Endothelial cell of umbilical vein (primary cell): ENCODE measurements at regions not wholly inside any gene's neighbourhood (a gene's known extent, or its start where the extent isn't known, plus 50 kb on each side); places are given as distances from the start of the nearest gene placed in this dataset.

Experiments
- BruUV-seq: library from RNA; stranded (reverse); fragments of 400-500 nt; replicated peaks from 2 replicates; lab custom pipeline; 2021; lab: Mats Ljungman, UMichigan
- CTCF ChIA-PET: fragments of 300-600, 350-600 bp; sonication (Branson Sonifier 250); formaldehyde crosslinking; loops from one replicate; lab custom pipeline; 2021; ENCODE audit warnings: antibody characterized with exemption, inconsistent platforms; lab: Charles Lee
- POLR2A ChIA-PET: fragments of 300-600, 350-600 bp; sonication (Branson Sonifier 250); formaldehyde crosslinking; loops from one replicate; lab custom pipeline; 2021; ENCODE audit warnings: antibody characterized with exemption, inconsistent platforms; lab: Charles Lee
- DNase-seq: peaks from one replicate; pipeline ENCODE4 v3.0.0-alpha.2; 2011; ENCODE audit warnings: low read depth, low spot score
- FAIRE-seq: peaks from 2 replicates; lab custom pipeline; 2011; peaks lifted over from hg19 to GRCh38; lab: Jason Lieb, UNC
- H2AFZ ChIP-seq: 2 replicates; pipeline ENCODE4 v1.6.0; 2012; ENCODE audit warnings: low read depth, low read length, control low read depth, inconsistent platforms
- H3K27ac ChIP-seq: 2 replicates; pipeline ENCODE4 v1.5.1; 2011; ENCODE audit warnings: low read depth, mild to moderate bottlenecking, control low read depth, low read length, moderate library complexity; ENCODE audit not compliant: insufficient read depth
- H3K27me3 ChIP-seq, 2 experiments: 2 replicates each; pipeline versions ENCODE4 v1.6.0 to v1.6.1; 2011; ENCODE audit warnings: low read length in 2 of 2, mixed read lengths in 1 of 2; ENCODE audit not compliant: control insufficient read depth in 2 of 2, insufficient read depth in 2 of 2
- H3K36me3 ChIP-seq, 2 experiments: 2 replicates in 1 of 2; 3 replicates in 1 of 2; pipeline ENCODE4 v1.5.1; 2011; ENCODE audit warnings: low read length in 2 of 2, mild to moderate bottlenecking in 1 of 2, moderate library complexity in 1 of 2; ENCODE audit not compliant: control insufficient read depth in 2 of 2, insufficient read depth in 2 of 2; ENCODE audit errors: extremely low read depth in 1 of 2
- H3K4me1 ChIP-seq: 3 replicates; pipeline ENCODE4 v1.5.1; 2011; ENCODE audit warnings: mild to moderate bottlenecking, low read length; ENCODE audit not compliant: control insufficient read depth, insufficient read depth; ENCODE audit errors: extremely low read depth
- H3K4me2 ChIP-seq: 2 replicates; pipeline ENCODE4 v1.6.1; 2011; ENCODE audit warnings: low read length, control low read depth, mixed read lengths; ENCODE audit not compliant: insufficient read depth
- H3K4me3 ChIP-seq, 3 experiments: fragments of 200-600 bp in 1 of 3; sonication (generic), shearing (Covaris generic) in 1 of 3; replicated peaks in 1 of 3; 2 replicates each; pipeline ENCODE4 v1.5.1; 2011 to 2016; ENCODE audit warnings: control low read depth in 3 of 3, low read length in 3 of 3, mild to moderate bottlenecking in 2 of 3, inconsistent platforms in 1 of 3, low read depth in 1 of 3, moderate library complexity in 1 of 3; ENCODE audit not compliant: insufficient read depth in 1 of 3
- H3K79me2 ChIP-seq: 2 replicates; pipeline ENCODE4 v1.6.0; 2012; ENCODE audit warnings: low read length, inconsistent platforms; ENCODE audit not compliant: control insufficient read depth, insufficient read depth
- H3K9ac ChIP-seq: replicated peaks from 2 replicates; pipeline ENCODE3; 2011; ENCODE audit warnings: low read length, control low read depth; ENCODE audit not compliant: insufficient read depth; ENCODE audit errors: extremely low read depth
- H3K9me1 ChIP-seq: replicated peaks from 3 replicates; pipeline ENCODE4 v1.6.0; 2011; ENCODE audit warnings: mild to moderate bottlenecking, low read length; ENCODE audit not compliant: control insufficient read depth, insufficient read depth; ENCODE audit errors: extremely low read depth
- H3K9me3 ChIP-seq: replicated peaks from 2 replicates; pipeline ENCODE4 v1.5.1; 2012; ENCODE audit warnings: low read length, inconsistent platforms; ENCODE audit not compliant: control insufficient read depth, insufficient read depth
- H4K20me1 ChIP-seq: replicated peaks from 2 replicates; pipeline ENCODE3; 2011; ENCODE audit warnings: mild to moderate bottlenecking, low read length; ENCODE audit not compliant: control insufficient read depth, insufficient read depth; ENCODE audit errors: extremely low read depth
- EZH2 ChIP-seq: IDR thresholded peaks from 2 replicates; pipeline ENCODE4 v1.6.1; 2012; ENCODE audit warnings: borderline replicate concordance, low read depth, mild to moderate bottlenecking, moderate library complexity, low read length, inconsistent platforms; ENCODE audit not compliant: severe bottlenecking
- FOS ChIP-seq: IDR thresholded peaks from 2 replicates; pipeline ENCODE4 v1.6.1; 2011; ENCODE audit warnings: mild to moderate bottlenecking, low read length, moderate library complexity, borderline replicate concordance; ENCODE audit not compliant: insufficient read depth
- GATA2 ChIP-seq: IDR thresholded peaks from 2 replicates; pipeline ENCODE4 v1.7.0; 2011; ENCODE audit warnings: low read depth, mild to moderate bottlenecking, moderate library complexity, mixed read lengths, low read length; ENCODE audit not compliant: insufficient read length, insufficient read depth
- JUN ChIP-seq: IDR thresholded peaks from 2 replicates; pipeline ENCODE4 v1.6.1; 2011; ENCODE audit warnings: borderline replicate concordance, low read depth; ENCODE audit not compliant: insufficient read length, insufficient read depth
- MAX ChIP-seq: IDR thresholded peaks from 2 replicates; pipeline ENCODE4 v1.6.1; 2011; ENCODE audit not compliant: insufficient read depth, insufficient read length
- MYC ChIP-seq: IDR thresholded peaks from one replicate; pipeline ENCODE4 v1.6.1; 2011; ENCODE audit warnings: mild to moderate bottlenecking, low read depth, low read length
- POLR2A ChIP-seq: IDR thresholded peaks from 2 replicates; pipeline ENCODE4 v1.6.1; 2012; ENCODE audit warnings: low read depth, mild to moderate bottlenecking, control low read depth, low read length
- POLR2AphosphoS5 ChIP-seq: IDR thresholded peaks from 2 replicates; pipeline ENCODE4 v1.6.1; 2012; ENCODE audit warnings: low read depth, mild to moderate bottlenecking, control low read depth, low read length, moderate library complexity; ENCODE audit not compliant: insufficient read depth
- dilution Hi-C: fragments of 300-500 bp; cut with MboI; formaldehyde crosslinking; loops from one replicate; pipeline ENCODE4 v1.15.0; 2019; ENCODE audit warnings: low sequenced_read_pairs; ENCODE audit not compliant: extremely low pct_ligation_motif_present
- intact Hi-C: fragments of 100-400 bp; cut with micrococcal nuclease; formaldehyde crosslinking; loops from one replicate; pipeline ENCODE4 v1.10.0; 2022
- TF ChIP-seq, protein P1 (sequence below), 2 donors: IDR thresholded peaks; 1 replicate in 1 of 2; 2 replicates in 1 of 2; pipeline ENCODE4 v1.5.1; 2011; ENCODE audit warnings: low read length in 2 of 2, mild to moderate bottlenecking in 2 of 2, moderate library complexity in 2 of 2, control low read depth in 1 of 2, inconsistent platforms in 1 of 2, low read depth in 1 of 2; ENCODE audit not compliant: insufficient read depth in 1 of 2; ENCODE audit errors: extremely low read depth in 1 of 2

- DNase-seq (no peak), FAIRE-seq (no peak)
- Histone ChIP-seq H2AFZ (no peak overlapping the region), H3K9me3 (no peaks in the 10 kb centered on the region), H3K27ac (no peak overlapping the region), H3K4me1 (no peaks in the 10 kb centered on the region), H3K9ac (no peak overlapping the region), H3K36me3 (no peaks in the 10 kb centered on the region), H3K4me2 (no peak overlapping the region), H3K9me1 (no peaks in the 10 kb centered on the region), H3K27me3 (no peaks in the 10 kb centered on the region), H3K79me2 (no peaks in the 10 kb centered on the region), H3K4me3 (no peak overlapping the region), H4K20me1 (no peaks in the 10 kb centered on the region)
- ChIA-PET CTCF (no interaction called here), POLR2A (no interaction called here)
- dilution Hi-C loops: no loop called here
- BruUV-seq: no TSS peak
- TF ChIP-seq POLR2AphosphoS5 (no peak), FOS (no peak), GATA2 (no peak), JUN (no peak), MYC (no peak), POLR2A (no peak), MAX (no peak), EZH2 (no peak)
- TF ChIP-seq, protein P1, sequence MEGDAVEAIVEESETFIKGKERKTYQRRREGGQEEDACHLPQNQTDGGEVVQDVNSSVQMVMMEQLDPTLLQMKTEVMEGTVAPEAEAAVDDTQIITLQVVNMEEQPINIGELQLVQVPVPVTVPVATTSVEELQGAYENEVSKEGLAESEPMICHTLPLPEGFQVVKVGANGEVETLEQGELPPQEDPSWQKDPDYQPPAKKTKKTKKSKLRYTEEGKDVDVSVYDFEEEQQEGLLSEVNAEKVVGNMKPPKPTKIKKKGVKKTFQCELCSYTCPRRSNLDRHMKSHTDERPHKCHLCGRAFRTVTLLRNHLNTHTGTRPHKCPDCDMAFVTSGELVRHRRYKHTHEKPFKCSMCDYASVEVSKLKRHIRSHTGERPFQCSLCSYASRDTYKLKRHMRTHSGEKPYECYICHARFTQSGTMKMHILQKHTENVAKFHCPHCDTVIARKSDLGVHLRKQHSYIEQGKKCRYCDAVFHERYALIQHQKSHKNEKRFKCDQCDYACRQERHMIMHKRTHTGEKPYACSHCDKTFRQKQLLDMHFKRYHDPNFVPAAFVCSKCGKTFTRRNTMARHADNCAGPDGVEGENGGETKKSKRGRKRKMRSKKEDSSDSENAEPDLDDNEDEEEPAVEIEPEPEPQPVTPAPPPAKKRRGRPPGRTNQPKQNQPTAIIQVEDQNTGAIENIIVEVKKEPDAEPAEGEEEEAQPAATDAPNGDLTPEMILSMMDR (IDR thresholded peaks at IDR 0.05; ENCODE audit: extremely low read depth in 1 of 2, insufficient read depth in 1 of 2, low read depth in 1 of 2, low read length in 2 of 2): no peak
- intact Hi-C loops: no loop called here
These were observed 537.3 kb upstream of the PLXNA2 start for GRCh38 chr1:208781391-208782045.
